Kidney tubule cell (primary cell): ENCODE measurements at regions not wholly inside any gene's neighbourhood (a gene's known extent, or its start where the extent isn't known, plus 50 kb on each side); places are given as distances from the start of the nearest gene placed in this dataset.

Experiments used
- DNase-seq: peaks from one replicate; pipeline ENCODE4 v3.0.0-alpha.2; 2018; ENCODE audit warnings: low spot score

DNA sequence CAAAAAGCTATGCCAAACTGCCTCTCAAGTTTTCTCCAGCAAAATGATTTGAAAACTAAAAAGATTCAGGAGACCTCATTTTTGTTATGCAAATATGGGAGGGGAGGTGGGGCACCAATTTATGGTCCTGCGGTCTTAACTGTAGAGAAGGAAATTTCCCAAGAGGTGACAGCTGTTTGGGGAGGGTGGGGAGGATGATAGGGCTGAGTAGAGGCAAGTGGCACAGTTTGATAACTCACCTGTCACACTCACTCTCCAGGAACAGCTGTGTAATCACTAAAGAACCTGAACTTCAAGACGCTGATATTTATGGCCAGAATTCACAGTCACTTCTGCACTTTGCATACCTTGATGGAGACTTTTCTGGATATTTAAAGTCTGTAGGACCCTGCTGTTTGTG, 232.9 kb upstream of the STARD13 start:
- DNase-seq: no peak

GRCh38 chr13:33519561-33520467, 234.3 kb upstream of the STARD13 start:
- DNase-seq: no peak

GRCh38 chr13:33520468-33520839, 234.9 kb upstream of the STARD13 start:
- DNase-seq: no peak

- peak; percentile 26 for DNase-seq
Measured at GRCh38 chr13:33524086-33524485, 238.5 kb upstream of the STARD13 start.

- DNase-seq: no peak
Measured at GRCh38 chr13:33525763-33526162, 240.2 kb upstream of the STARD13 start.

DNA sequence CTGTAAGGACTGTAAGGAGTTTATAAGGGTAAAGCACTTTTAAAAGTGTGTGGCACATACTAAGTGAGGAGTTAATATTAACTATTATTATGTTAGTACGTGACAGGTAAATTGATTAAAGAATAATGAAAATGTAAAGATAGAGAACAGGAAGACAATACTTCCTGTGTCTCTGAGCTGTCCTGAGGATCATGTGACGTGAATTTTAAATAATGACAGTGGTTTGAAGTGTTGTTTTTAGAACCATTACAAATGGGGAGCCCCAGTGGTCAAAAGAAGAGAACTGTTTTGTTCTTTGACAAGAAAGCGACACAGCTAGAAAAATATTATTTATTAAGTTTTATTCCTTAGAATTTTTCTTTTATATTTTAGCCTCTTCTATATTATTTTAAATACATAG, 241.2 kb upstream of the STARD13 start:
- no peak for DNase-seq

- no peak for DNase-seq
Measured at GRCh38 chr13:33528896-33529295, 243.3 kb upstream of the STARD13 start.

GRCh38 chr13:33531484-33531883, 245.9 kb upstream of the STARD13 start:
- DNase-seq: no peak

GRCh38 chr13:33535061-33535460, 249.5 kb upstream of the STARD13 start:
- no peak for DNase-seq

DNA sequence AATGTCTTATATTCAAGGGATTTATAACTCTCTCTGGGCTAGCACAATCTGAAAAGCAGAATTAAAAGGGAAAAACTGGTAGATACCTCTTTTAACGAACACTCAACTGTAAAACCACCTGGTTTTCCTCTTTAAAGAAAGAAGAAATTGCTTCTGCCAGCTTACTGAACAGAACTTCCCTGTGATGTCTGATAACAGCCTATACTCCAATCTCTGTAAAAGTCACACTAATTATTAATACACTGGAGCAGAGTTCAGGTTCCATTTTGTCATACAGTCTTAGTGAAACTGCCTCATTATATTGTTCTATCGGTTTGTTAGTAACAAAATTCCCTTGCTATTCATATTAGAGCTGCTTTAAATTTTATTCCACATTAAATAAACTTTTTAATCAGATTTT, 251.0 kb upstream of the STARD13 start:
- DNase-seq: no peak

DNA sequence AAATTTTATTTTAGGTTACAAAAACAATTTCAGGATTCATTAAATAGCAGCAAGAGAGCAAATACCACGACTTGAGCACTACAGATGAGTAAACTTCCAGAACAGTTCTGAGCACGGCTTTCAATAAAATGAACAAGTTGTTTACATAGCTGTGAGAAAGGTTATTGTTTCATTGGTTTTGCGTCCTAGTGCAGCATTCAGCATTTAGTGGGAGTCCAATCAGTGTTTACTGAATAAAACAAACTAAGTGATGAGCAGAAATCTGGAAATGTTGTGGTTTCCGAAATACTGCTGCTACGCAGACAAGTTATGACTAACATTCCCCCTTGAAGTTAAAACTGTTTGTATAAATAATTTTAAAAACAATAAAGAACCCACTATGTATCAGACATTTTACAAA, 251.5 kb upstream of the STARD13 start:
- DNase-seq: no peak

DNA sequence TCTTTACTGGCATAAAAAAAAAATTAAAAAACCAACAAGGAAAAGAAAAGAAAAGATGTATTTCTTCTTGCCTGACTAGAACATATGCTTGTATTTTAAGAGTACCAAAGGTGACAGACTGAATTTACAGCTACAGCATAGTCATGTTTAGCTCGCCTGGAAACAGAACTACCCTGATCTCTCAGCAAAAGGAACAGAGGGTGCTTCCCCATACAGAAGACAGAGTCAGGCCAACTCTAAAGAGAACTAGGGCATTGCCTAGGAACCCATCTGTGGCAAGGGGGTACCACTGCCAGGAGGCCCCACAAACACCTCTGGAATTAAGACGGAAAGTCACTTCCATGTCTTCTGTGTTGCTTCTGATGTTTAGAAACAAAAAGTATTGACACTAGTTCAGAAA, 252.1 kb upstream of the STARD13 start:
- no peak for DNase-seq

- no peak for DNase-seq
Measured at GRCh38 chr13:33541456-33541855, 255.9 kb upstream of the STARD13 start.

- no peak for DNase-seq
Measured at GRCh38 chr13:33541962-33542308, 256.4 kb upstream of the STARD13 start.

- peak; percentile 99 for DNase-seq
Measured at GRCh38 chr13:33542309-33543088, 256.9 kb upstream of the STARD13 start.

DNA sequence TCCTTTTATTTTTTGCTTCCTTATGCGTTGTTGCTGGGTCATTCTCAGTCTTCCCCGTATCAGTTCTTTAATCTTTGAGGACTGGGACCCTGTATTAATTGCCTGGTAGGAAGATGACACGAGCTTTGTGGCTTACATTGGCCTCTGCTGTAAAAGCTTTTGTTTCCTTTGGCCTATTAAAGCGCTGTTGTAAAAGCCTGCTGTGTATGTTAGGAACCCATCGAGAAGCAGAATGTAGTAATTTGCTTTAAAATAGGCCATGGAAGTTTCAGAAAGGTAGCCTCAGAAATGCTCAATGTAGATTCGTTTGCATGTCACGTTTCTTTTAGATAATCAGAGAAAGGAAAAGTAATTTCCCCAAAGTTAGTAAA, 257.5 kb upstream of the STARD13 start:
- no peak for DNase-seq

DNA sequence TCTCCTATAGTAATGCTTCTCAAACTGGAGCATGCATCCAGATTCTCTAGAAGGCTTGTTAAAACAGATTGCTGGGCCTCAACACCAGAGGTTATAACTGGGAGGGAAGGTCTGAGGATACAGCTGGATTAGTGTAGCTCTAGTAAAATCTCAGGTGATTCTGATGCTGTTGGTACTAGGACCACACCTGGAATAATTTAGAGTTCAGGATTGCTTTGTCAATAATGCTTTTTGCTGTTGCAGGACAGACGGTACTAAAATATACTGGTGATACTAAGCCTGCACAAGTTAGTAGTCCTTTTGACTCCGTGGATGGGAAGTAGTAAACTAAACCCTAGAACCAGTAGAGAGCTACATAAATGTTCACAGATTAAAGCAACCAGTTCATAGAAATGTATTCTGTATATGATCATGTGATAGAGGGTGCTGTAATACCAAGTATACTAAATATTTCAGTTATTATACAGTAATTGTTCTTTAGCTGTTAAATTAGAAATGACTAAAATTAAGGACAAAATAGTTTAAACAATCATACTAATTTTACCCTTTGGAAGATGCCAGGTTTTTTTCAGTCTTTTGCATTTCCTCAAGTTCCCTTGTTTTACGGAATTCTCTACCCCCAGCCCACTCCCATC, 258.2 kb upstream of the STARD13 start:
- DNase-seq: peak; percentile 10

DNA sequence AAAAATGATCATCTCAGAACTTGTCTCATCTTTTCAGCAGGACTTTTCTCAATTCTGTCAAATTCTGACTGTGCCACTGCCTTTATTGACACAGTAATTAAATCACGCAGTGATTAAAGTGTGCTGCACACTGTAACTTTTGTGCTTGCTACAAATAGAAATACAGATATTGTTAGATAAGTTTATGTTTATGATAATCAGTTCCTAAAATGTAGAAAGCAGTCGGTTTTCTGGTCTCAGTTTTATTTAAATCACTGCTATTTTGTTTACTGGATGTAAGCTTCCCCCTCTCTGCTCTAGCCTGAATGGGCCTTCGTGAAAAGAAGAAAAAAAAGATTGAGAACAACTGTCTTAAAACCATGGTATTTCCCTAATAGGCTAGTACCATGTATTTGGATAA, 258.8 kb upstream of the STARD13 start:
- no peak for DNase-seq

DNA sequence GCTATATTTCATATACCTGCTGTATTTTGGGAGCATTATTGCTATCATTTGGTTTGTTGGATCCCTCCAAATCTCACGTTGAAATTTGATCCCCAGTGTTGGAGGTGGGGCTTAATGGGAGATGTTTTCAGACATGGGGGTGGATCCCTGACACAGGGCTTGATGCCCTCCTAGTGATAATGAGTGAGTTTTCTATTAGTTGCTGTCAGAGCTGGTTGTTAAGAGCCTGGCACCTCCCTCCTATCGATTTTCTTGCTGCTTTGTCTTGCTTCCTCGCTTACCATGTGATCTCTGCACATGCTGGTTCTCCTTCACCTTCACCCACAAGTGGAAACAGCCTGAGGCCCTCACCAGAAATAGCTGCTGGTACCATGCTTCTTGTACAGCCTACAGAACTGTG, 259.9 kb upstream of the STARD13 start:
- DNase-seq: no peak

- no peak for DNase-seq
Measured at GRCh38 chr13:33547035-33547434, 261.5 kb upstream of the STARD13 start.

- DNase-seq: no peak
Measured at GRCh38 chr13:33548069-33548468, 262.5 kb upstream of the STARD13 start.

GRCh38 chr13:33550276-33550675, 264.7 kb upstream of the STARD13 start:
- DNase-seq: no peak

DNA sequence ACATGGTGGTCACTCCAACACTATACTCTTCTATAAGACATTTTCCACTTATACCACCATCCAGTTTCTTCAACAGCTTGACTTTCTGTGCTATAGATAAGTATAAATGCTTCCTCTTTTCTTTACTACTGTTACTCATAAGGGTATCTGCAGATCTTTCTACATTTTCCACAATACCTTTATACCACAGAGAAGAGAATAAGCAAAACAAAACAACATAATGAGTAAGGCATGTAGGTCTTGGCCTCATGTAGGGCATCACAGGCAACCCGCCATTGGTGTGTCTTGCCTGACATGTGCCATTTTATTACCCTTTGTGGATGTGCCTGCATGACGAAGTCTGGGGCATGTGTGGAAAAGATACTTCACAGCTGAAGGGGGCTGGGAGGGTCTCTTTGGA, 265.3 kb upstream of the STARD13 start:
- DNase-seq: no peak
